ENCODE measurements at regions not wholly inside any gene's neighbourhood (a gene's known extent, or its start where the extent isn't known, plus 50 kb on each side); places are given as distances from the start of the nearest gene placed in this dataset.
"Not testable (repeated sequence)": the region's sequence is repeated elsewhere in the genome, so short reads cannot be mapped to it uniquely, and the experiment has no call there.

DNA sequence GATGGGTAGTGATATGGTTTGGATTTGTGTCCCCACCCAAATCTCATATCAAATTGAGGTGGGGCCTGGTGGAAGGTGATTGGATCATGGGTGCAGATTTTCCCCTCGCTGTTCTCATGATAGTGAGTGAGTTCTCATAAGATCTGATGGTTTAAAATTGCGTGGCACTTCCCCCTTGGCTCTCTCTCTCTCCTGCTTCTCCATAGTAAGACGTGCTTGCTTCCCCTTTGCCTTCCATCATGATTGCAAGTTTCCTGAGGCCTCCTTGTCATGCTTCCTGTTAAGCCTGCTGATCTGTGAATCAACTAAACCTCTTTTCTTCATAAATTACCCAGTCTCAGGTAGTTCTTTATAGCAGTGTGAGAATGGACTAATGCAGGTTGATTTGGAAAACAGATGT lies 223.2 kb upstream of the APCDD1 start:
- no peak for DNase-seq

DNA sequence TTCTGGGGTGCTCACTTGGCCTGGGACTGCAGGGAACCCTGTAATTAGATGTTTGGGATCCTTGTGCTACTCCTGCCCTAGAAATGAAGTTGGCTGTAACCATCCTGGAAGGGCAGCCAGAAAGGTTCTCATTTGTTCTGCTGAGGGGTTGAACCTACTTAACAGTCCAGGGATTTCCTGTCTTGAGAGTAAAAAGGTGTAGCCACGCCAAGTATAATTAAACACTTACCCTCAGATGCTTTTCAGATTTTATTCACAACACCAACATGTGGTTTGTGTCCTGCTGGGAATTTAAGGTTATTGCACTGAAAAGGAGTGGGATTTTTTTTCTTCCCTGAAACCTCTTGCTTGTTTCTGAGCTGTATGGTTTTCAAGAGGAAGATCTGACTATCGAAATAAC lies 222.4 kb upstream of the APCDD1 start:
- no peak for DNase-seq

DNA sequence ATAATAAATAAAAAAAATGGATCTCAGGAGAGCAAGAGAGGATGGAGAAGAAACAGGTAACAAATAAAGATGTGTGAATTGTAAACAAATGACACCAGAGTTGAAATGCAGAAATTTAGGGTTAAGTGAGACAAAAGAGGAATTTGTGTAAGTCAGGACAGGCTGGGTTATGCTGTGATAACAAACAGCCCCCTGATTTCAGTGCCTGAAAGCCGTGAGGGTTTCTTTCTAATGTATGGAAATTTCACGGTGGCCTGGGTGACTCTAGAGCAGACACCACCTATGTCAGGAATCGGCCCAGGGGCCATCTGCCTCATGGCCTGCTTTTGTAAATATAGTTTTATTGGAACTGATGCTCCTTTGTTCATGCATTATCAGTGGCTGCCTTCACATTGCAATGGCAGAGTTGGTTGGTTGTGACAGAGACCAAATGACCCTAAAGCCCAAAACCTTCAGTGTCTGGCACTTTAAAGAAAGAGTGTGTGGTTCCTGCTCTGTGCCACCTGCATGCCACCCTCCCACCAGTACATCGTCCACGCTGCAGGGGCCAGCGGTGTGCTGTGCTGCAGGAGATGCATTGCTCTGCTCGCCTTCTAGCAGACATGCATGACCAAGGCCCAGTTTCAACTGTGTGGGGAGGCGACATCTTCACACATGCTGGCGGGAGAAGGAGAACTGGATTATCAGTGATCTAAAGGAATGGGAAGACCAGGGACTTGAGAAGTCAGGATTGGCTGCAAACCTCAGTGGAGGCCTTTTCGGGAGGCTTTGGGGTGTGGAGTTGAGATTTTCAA lies 221.2 kb upstream of the APCDD1 start:
- DNase-seq = no peak

DNA sequence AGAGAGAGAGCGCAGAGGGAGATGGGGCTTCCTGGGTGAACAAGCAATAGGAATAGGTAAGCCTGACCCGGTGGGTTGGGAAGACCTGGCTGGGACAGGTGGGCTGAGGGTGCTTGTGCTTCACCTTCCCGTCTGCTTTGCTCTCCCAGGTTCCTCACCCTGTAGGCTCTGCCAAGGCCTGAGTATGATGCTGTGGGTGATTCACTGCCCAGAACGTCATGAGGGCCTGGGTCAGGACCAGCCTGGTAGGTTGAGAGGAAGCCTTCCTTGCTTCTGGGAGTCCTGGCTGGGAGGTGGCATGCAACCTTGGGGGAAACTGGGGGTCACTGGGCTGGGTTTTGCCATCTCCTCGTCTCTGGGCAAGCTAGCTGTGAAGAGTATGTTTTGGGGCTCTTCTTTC lies 220.2 kb upstream of the APCDD1 start:
- no peak for DNase-seq

DNA sequence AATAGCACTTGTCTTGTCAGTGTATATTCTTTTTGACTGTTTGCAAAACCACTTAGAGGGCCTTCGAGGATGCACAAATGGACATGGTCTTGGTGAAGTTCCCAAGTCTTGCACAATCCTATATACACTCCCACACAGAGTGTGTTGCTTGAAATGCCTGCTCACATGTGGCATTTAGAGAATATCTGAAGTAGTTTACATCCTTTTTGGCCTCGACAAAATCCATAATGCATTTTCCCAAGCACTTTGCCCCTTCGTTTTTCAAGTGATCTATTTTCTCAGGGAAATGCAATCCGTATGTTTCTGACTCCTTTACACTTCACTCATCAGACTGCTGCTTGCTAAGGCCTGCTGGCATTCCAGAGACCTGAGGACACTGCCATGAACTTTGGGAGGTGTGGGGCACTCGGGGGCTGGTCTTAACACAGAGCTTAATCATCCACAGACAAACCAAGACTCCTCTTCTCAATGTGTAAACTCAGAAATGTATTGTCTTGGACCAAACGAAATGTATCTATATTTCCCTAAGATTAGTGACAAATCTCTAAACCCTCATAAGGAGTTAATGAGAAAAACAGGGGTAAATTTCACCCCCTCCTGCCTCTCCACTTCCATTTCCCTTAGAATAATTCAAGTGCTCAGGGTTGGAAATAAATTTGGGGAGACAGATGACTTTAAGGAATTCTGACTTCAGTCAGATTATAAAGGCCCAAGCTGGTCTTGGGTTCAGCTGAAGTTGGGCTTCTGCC lies 219.3 kb upstream of the APCDD1 start:
- no peak for DNase-seq

DNA sequence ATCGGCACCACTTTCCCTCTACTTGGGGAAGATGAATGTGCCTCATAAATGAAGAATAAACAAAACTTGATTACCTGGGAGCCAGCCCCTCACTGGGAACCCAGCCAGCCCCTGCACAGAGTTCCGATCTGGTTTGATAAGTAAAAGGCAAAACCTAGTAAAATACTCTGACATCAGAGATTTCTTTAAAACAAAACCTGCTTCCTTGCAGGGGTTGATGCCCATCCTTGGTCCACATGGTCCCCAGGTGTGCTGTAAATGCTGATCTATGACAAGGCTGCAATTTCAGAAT lies 218.8 kb upstream of the APCDD1 start:
- no peak for DNase-seq

DNA sequence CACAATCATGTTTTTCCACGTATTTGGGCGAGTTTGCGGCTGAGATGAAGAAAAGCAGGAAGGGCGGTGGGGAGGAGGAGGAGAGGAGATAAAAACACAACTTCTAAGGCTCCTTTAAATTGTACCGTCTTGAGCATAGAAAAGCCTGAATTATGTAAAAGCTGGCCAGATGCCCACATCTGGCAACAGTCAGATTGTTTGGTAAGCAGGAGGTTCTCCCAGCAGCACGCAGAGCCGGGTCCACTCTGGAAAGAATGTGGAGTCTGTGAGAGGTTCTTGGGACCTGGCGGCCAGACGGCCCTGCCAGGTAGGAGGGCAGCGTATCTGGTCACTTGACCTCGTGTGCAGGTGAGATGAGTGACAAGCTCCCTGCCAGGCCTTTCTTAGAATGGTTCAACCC lies 215.3 kb upstream of the APCDD1 start:
- DNase-seq = no peak

DNA sequence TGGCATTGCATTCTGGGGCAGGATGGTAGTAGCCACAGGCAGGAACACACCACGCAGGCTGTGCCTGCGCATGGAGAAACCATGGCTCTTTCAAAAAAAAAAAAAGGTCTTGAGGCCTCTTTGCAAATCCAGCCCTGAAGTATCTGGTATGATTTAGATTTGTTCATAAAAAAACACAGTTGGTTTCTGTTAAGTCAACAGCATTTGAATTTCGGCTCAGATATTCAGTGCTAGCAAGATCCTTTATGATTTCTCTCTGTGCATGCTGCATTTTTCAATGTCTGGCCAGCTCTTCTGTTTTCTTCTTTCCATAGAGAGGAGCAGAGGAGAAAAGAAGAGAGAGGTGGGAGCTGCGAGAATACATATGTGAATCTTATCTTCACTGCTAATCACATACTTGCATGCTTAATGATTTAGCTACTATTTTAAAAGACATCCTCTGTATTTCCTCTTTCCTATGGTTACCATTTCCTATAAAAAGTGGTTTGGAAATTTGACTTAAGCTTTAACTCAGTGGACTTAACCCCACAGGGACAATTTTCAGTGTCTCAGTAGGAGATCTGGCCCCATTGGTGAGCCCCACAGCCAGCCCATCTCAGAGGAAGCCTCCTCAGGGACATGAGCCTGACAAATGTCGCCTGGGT lies 214.3 kb upstream of the APCDD1 start:
- DNase-seq = no peak

DNA sequence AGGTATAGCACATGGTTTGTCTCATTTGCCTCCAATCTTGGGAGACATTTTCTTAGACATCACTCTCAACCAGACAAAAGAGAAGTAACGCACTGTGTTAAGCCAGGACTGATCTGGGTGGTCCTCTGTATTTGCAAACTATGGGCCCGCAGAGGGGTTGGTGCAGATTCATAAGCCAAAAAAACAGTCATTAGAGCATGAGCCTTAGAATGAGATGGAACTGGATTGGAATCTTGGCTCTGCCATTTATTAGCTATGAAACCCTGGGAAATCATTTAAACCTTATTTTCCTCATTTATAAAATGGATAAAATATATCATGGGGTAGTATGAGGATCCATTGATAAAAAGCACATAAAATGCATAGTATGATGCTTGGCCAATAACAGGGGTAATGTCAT lies 213.5 kb upstream of the APCDD1 start:
- no peak for DNase-seq

DNA sequence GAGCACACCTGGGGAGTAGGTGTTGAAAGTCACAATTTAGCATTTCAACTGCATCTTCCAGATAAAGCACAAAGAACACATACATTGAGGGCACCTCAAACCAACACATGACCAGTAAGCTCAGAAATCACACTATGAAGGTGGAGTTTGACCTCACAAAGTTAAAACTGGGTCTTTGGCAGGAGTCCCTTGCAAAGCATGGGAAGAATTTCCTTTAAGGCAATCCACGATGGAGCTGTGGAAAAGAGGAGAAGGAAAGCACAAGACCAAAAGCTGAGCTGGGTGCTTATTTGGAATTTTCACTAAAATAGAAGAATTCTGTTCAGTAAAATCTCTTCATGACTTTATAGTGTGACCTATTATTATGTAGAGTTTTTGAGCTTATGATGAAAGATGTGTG lies 212.9 kb upstream of the APCDD1 start:
- no peak for DNase-seq

DNA sequence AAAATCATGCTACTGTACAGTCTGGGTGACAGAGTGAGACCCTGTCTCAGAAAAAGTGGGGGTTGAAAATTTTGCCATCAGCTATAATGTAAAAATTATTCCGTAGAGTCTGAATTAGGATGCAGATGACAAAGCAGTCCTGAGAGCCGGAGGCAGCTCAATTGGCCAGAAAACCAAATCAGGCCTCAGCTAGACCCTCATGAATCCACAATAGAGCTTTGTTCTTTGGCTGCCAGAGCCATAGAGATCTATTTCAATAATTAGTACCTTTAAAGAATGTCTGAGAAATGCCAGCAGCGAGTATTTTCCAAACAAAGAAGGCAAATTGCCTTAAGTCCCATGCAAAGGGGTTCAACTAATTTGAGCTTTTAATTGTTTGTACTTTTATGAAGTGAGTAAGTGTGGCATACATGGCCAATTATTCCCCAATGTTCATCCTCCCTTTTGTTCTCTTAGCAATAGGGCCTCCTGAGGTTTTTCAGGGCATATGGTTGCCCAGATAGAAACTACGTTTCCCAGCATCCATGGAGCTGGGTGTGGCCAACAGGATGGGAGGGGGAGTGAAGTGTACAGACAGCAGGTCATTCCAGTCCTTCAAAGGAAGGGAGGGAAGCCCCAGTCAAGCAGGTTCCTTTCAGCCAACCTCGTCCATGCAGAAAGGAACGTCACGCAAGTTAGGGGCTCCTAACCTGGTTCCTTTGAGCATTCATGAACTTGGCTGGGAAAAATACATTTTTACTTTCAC lies 211.3 kb upstream of the APCDD1 start:
- peak; percentile 37 for DNase-seq

DNA sequence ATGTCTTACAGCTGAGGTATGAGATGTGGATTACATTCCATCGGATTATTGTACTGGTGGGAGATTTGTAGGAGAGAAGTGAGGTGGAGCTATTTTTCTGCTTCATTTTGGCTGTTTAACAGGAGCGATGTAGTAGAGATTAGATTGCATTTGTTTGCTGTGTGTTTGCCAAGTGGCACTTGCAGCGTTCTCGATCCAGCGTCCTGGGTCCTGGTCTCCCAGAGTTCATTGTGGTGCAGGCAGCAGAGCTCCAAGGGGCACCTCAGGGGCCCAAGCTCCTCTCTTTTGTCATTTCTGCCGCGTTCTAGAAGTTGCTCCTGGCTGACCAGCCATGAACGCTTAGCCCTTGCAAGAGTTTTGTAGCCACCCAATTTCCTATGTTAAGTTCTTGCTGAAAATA lies 210.1 kb upstream of the APCDD1 start:
- no peak for DNase-seq

DNA sequence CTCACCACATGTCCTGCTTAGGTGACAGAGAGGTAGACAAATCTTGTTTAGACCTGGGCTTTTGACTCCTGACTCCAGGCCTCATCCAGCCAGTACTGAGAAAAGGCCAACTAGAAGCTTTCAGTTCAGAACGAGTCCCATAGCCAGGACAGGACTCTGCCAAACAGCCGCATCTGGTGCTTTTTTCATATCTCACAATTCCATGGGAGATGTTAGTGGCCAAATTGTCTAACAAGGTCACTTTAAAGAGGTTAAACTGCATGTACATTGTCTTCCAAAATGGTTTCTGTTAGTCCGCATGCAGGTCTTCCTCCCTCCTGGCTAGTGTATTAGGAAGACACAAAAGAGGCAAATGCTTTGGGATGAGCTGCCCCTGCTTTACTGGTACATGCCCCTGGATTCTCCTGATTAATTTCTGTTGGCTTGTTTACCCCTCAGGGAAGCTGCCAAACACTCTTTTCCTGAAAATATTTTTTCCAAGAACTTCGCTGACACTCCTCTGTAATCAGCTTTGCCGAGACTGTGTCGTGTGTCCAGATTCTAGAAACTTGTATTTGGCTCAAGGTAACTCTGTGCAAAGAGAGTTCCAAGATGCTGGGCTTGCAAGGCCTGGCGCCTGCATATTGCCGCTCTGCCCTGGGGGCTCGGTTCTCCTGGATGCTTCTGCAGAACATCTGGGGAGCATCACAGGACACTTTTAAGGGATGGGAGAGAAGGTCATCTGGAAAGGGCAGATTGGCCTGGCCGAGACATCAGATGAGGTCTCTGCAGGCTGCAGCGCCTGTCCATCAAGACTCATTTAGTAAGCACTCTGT lies 209.2 kb upstream of the APCDD1 start:
- no peak for DNase-seq

DNA sequence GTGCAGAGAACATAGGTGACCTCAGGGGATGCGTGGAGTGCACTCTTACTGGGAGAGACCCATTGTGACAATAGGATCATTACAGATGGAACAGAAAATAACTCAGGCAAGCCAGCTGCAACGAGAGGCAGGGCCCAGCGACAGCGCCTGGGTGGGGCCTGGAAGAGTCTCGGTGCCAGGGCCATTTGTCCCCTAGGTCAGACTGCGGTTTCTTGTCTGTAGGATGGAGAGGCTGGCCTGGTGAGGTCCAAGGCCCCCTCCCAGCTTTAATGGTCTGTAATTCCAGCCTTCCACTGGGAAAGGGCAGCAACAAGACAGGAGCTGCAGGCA lies 208.6 kb upstream of the APCDD1 start:
- no peak for DNase-seq

DNA sequence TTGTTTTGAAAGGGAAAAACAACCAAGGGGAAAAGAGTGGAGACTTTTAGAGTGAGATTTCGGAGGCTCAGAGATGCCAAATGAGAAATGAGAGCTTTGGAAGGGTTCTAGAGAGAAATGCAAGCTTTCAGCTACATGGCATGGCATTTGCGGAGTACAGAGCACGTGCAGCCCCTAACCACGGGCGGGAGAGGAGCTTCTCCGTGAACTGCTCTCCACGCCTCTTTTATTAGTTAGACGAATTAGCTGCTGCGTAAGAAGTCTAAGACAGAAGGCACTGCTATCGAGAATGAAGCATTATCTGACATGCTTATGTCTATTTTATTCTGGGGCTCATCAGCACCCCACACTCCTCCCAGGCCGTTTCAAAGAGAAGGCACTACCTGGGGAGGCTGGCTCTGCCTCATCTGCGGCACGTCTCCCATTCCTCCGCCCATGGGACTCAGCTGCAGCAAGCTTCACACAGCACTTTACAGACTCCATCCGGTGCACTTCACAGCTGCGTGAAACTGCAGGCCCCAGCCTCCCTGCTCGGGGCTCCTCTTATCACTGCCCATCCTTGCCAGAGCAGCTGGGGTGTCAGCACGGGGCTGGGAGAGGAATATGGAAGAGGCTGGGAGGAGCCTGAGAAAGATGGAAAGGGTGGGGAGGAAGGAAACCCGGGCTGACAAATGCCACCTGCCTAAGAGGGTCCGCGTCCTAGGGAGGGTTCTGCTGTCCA lies 207.3 kb upstream of the APCDD1 start:
- DNase-seq = no peak

DNA sequence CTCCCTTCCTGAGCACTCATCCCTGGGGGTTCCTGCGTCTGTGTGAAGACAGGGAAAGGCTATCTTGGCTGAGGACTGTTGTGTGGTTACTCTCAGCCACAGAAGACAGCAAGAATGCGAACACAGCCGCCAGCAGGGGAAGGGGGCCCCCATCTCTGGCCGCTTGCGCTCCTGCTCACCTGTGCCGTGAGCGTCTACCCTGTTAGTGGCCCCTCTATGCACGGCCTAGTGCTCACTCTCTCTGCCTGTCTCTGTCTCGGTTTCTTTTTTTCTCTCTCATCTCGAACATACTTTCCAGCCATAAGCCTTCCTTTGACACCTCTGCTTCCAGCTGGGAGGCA lies 206.7 kb upstream of the APCDD1 start:
- DNase-seq = no peak

DNA sequence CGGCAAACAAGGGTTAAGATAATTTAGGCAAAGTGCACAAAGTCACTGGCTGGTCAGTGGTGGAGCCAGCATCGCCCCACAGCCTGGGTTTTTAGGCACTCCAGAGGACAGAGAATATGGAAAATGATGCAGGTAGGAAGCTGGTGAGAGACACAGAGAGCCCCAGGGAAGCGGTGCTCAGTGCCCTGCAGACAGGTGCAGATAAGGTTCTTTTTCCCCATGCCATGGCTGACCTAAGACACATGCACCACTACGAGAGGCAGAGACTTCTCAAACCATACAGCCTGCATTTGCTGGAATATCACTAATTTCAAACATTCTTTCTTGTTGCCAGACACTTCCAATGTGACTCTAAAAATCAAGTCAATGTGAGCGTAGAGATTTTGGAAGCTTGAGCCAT lies 205.7 kb upstream of the APCDD1 start:
- no peak for DNase-seq

DNA sequence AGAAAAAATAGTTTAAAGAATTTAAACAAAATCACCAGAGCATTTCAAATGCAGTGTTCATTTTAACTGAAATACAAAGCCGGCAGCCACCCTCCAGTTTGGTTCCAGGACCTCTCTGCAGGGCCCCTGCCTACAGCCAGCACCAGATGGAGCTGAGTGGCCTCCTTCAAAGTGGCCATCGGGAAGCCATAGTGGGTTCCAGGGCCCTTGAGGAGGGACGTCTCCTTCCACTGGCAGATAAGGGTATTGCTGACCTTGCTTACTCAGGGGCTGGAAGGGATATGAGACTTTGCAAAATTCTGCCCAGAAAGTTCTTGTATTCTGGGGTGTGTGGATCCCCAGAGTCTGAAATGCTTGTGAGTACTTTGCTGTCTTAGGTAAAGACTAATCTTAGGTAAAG lies 205.2 kb upstream of the APCDD1 start:
- no peak for DNase-seq

DNA sequence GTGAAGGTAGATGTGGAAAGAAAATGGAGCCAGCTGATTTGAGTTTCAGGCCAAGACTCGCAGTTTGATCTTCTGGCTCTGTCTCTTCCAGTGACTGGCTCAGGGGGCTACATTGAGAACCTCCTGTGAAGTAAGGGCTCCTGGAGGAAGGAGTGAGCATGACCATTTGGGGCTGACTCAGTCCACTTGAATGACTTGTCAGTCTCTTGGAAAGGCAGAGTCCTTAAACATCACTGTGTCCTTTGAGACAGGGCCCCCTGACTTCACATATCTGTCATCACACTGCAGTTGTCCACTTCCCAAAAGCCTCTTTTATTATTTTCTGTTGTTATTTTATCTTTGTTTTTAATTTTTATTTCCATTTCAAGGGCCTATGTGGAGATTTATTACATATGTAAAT lies 204.6 kb upstream of the APCDD1 start:
- no peak for DNase-seq

DNA sequence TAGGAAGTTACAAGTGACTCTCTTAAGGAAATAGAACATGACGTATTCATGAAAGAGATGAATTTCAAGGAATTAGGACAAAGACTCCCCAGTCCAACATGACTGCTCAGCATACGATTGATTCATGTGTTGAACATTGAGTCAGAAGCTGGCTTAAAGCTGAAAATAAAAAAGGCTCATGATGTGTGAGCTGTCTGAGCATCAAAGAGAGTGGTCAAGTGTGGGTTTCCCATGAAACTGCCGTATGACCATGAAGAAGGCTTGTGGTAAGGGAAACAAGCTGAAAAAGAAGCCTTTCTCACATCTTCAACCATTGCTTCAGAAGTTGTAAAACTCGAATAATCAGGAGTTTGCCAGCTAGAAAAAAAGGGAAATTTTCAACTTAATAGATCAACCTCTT lies 201.9 kb upstream of the APCDD1 start:
- DNase-seq = no peak

DNA sequence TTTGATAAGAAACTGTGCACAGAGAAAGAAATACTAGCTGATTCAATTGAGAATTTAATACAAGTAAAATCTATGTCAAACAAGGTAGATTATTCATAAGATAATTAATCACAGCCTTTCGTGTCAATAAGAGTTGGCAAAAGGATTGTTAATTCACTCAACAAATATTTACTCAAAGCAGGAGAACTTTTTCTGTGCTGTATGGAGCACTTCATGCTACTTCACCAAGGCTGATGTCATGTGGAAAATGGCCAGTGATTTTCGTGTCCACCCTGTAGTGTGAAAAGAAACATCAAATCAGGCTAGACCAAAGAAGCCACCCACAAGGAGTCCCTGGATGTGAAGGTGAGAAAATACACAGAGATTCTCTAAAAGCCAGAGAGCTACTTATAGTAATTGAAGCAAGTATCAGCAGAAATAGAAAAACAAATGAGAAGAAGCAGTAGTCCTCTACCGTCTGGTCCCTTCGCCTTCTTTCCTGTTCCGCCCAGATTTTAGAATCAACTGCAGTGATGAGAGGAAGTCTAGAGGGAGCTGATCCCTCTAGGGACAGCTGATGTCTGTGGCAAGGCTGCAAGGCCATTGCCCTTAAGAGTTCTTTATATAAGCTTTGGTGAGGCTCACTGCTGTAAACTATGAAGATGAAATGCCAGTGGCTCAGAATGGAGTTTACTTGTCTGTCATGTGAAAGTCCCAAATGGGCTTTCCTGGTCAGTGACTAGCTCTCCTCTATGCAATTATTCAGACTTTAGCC lies 201.3 kb upstream of the APCDD1 start:
- no peak for DNase-seq

DNA sequence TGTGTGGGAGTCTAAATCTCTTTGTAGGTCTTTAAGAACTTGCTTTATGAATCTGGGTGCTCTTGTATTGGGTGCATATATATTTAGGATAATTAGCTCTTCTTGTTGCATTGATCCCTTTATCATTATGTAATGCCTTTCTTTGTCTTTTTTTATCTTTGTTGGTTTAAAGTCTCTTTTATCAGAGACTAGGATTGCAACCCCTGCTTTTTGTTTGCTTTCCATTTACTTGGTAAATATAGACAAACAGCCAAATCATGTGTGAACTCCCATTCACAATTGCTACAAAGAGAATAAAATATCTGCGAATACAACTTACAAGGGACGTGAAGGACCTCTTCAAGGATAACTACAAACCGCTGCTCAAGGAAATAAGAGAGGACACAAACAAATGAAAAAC lies 198.2 kb upstream of the APCDD1 start:
- not testable (repeated sequence) for DNase-seq
